Ectodermal cell (in vitro differentiated cells): ENCODE measurements at regions not wholly inside any gene's neighbourhood (a gene's known extent, or its start where the extent isn't known, plus 50 kb on each side); places are given as distances from the start of the nearest gene placed in this dataset.
"Not testable (repeated sequence)": the region's sequence is repeated elsewhere in the genome, so short reads cannot be mapped to it uniquely, and the experiment has no call there.

Source experiments
- H3K27ac ChIP-seq: 2 replicates; pipeline ENCODE4 v1.7.0; 2013; ENCODE audit warnings: mild to moderate bottlenecking, low read depth, low read length; ENCODE audit not compliant: insufficient read depth, poor library complexity, severe bottlenecking
- H3K27me3 ChIP-seq: 2 replicates; pipeline ENCODE4 v1.7.0; 2013; ENCODE audit warnings: mild to moderate bottlenecking, low read length; ENCODE audit not compliant: insufficient read depth, control insufficient read depth, poor library complexity, severe bottlenecking
- H3K36me3 ChIP-seq: one replicate; pipeline ENCODE4 v1.7.0; 2013; ENCODE audit warnings: low read length; ENCODE audit not compliant: control insufficient read depth, insufficient read depth
- H3K4me1 ChIP-seq: one replicate; pipeline ENCODE4 v1.7.0; 2013; ENCODE audit warnings: low read length; ENCODE audit not compliant: control insufficient read depth, insufficient read depth
- H3K4me3 ChIP-seq: 2 replicates; pipeline ENCODE4 v1.7.0; 2013; ENCODE audit warnings: low read depth, low read length, control low read depth; ENCODE audit not compliant: insufficient read depth
- H3K9me3 ChIP-seq: 2 replicates; pipeline ENCODE4 v1.7.0; 2013; ENCODE audit warnings: mild to moderate bottlenecking, low read length, moderate library complexity; ENCODE audit not compliant: control insufficient read depth
- WGBS, 2 experiments: methylation state at CpG; one replicate each; pipeline ENCODE4 v1.1.7; 2013; ENCODE audit warnings: missing lambda C conversion rate in 2 of 2; 5-methylcytosine and 5-hydroxymethylcytosine counted together

DNA sequence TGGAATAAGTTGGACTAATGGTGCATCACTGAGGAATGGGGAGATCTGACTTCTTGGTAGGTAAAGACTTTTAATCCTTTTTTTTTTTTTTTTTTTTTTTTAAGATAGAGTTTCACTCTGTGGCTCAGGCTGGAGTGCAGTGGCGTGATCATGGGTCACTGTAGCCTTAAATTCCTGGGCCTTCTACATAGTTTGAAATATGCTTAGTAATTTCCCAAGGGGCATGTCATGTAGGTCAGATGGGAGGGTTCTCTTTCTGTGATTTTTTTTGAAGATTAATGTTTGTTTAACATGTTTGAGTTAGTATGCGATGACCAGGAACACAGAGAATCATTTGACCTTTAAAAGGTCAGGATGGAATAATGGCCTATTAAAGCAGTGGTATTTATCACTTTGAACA lies 129.1 kb downstream of the S1PR1 start:
- WGBS, 2 experiments: 89 to 97% methylated on average over 2 of the region's 2 CpGs
- H3K9me3 ChIP-seq: no peaks in the 10 kb centered on the region
- peaks cover 2% of the 10 kb centered on the region for H3K4me1 ChIP-seq
- H3K27me3 ChIP-seq: no peaks in the 10 kb centered on the region
- no peak overlapping the region for H3K27ac ChIP-seq
- no peaks in the 10 kb centered on the region for H3K36me3 ChIP-seq
- H3K4me3 ChIP-seq: no peak overlapping the region

DNA sequence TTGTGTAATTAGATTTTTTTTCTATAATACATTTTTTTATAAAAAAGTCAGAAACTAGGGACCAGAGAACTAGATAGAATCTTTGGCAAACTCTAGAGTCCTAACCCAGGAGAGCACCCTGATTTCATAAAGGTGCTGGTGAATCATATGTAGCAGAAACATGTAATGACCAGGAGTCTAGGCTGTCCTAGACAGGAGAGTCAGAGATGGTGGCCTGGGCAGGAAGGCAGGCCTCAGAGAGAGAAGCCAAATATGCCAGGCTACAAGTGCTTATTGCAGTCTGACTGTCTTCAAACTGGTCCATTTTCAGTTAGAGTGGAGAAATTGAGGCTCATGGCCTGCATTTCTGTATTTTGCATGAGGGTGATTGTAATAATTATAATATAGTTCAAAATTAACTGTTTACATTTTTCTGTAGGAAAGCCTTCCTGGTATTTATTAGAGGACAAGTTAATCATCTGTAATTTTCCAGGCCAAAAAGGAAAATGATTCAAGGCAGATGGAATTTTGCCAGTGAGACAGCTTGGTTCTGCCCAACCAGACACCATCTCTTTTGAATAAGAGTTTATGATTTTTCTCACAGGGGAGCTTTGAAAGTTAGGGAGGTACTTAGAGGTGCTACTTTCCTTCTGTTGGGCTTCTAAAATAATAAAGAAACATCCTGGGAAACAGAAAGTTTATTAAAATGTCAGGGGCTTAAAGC lies 129.8 kb downstream of the S1PR1 start:
- no peaks in the 10 kb centered on the region for H3K27me3 ChIP-seq
- no peak overlapping the region for H3K27ac ChIP-seq
- H3K4me1 ChIP-seq: peaks cover 2% of the 10 kb centered on the region
- H3K4me3 ChIP-seq: no peak overlapping the region
- H3K36me3 ChIP-seq: no peaks in the 10 kb centered on the region
- no peaks in the 10 kb centered on the region for H3K9me3 ChIP-seq

DNA sequence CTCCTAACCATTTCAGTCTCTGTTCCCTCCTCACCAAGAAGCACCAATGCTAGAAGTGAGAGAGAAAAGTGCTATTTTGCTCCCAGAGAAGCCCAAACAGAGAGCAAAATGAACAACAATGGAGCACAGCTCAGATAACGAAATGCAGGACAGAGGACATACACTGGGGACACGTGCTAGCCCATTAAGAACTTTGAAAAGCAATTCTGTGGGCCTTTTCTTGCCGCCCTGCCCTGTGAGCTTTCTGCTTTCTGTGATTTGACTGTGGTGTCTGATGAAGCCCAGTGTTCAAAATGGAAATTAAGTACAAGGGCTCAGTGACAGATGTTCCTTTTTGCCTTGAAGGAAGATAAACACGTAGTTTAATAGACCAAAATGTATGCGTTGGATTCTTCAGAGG lies 130.8 kb downstream of the S1PR1 start:
- 76 to 82% methylated on average over 5 of the region's 5 CpGs for WGBS, 2 experiments
- H3K9me3 ChIP-seq: no peaks in the 10 kb centered on the region
- peaks cover 2% of the 10 kb centered on the region for H3K4me1 ChIP-seq
- H3K27me3 ChIP-seq: no peaks in the 10 kb centered on the region
- H3K36me3 ChIP-seq: no peaks in the 10 kb centered on the region
- no peak overlapping the region for H3K4me3 ChIP-seq
- H3K27ac ChIP-seq: no peak overlapping the region

DNA sequence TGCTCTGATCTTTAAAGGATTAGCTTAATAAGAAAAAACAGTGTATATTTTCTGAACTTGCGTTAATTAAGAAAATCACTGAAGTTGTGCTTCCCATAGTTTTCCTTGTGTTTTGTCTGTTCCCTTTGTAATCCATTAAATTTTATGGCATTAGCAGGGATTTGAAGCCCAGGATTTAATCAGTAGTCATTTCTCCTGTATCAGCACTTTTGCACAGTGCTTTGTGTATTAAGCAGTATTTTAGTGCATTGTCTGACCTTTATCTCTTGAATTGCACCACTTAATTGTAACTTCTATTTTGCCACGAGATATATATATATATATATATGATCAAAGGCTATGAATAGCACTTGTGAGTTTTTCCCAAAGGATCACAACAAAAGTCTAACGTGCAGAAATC lies 133.7 kb downstream of the S1PR1 start:
- Histone ChIP-seq H3K4me1 (no peaks in the 10 kb centered on the region), H3K4me3 (no peak overlapping the region), H3K27me3 (no peaks in the 10 kb centered on the region), H3K36me3 (no peaks in the 10 kb centered on the region), H3K9me3 (no peaks in the 10 kb centered on the region), H3K27ac (no peak overlapping the region)
- WGBS, 2 experiments: 96% methylated on average over 2 of the region's 3 CpGs

DNA sequence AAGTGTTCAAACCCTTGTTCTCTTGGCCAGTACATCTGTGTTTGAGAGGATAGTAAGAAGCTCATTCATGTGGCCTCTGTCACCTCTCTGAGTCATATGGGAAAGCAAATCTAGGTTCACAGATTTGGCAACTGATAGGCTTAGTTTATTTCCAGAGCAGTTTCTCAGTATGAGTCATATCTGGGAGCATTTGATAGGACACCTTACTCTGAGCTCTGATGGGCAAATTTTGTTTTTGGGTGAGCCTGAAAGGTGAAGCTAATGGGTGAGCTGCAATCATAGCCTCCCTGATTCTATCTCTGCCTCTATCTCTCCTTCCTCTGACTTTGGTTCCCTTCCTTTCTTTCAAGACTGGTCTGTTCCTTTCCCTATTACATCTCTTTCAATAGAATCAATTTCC lies 134.4 kb downstream of the S1PR1 start:
- no peaks in the 10 kb centered on the region for H3K4me1 ChIP-seq
- H3K27ac ChIP-seq: no peak overlapping the region
- no peaks in the 10 kb centered on the region for H3K36me3 ChIP-seq

DNA sequence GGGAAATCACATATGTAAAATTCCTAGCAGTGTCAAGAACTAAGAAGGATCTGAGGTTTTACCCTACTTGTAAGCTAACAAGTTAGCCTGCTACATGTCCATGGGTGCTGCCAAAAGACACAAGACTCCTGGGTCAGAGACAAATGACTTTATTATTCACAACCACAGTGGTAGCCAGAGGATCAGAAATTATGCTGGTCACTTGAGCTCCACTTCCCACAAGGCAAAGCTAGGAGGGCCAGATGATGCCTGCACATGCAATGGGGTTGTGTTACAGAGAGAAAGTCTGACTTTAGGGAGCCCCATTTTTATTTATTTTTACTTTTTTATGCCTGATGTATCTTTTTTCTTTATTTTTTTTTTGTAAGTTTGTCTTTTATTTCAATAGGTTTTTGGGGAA lies 136.8 kb downstream of the S1PR1 start:
- no peaks in the 10 kb centered on the region for H3K9me3 ChIP-seq
- H3K27me3 ChIP-seq: no peaks in the 10 kb centered on the region
- no peaks in the 10 kb centered on the region for H3K4me1 ChIP-seq
- H3K4me3 ChIP-seq: no peak overlapping the region
- no peaks in the 10 kb centered on the region for H3K36me3 ChIP-seq
- H3K27ac ChIP-seq: no peak overlapping the region

More for the DNA sequence above, 134.4 kb downstream of the S1PR1 start:
- no peaks in the 10 kb centered on the region for H3K9me3 ChIP-seq
- no peak overlapping the region for H3K4me3 ChIP-seq
- H3K27me3 ChIP-seq: no peaks in the 10 kb centered on the region

DNA sequence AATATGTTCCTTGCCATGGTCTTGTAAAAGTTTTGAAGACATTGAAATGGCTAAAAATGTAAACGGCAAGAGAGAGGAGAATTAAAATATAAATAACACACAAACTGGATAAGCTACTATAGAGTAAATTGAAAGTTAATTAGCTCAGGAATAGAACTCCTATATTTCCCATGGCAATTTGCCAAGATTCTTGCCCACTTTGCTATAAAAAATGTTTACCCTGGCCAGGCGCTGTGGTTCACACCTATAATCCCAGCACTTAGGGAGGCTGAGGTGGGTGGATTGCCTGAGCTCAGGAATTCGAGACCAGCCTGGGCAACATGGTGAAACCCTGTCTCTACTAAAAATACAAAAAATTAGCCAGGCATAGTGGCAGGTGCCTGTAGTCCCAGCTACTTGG lies 138.6 kb downstream of the S1PR1 start:
- H3K4me3 ChIP-seq, H3K9me3 ChIP-seq, H3K27ac ChIP-seq, H3K27me3 ChIP-seq, H3K36me3 ChIP-seq, H3K4me1 ChIP-seq: not testable (repeated sequence)
- WGBS, 2 experiments: 92 to 98% methylated on average over 2 of the region's 3 CpGs

DNA sequence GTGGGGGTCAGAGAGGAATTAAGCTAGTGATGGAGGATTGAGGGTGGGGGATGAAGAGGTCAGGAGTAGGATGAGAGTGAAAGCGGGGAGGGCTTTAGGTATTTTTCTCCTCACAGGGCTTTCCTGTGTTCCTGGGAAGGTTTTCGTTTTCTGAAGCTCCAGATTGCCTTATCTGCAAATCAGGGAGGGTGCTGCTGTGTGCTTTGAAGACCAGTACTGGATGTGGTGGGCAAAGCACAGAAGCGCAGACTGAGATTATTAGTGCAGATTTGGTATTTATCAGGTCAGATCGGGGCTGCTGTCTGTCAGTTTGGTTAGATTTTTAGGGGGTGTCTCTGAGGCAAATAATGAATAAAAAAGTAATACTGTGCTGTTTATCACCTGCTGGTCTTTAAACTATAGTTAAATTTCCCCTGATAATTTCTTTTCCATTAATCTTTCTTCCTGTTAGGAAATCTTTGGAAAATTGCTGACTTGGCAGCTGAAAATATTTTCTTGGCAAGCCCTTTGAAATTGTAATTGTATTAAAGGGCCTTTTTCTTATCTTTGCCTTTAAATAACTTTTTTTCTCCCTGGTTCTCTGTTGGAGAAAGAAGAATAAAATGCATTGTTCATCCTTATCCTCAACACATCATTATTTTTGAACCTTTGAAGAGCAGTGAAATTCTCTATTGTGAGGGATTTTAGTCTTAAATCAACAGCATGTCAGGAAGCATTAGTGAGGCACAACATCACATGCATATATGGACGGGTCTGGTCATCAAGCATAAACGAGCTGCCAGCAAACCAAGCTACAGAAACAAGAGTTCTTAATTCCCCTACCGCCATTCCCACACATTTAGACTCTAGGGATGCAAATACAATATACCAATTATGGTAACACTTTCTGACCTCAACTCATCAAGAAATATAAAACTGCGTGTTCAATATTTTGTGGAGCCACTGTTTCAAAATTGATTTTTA lies 139.6 kb downstream of the S1PR1 start:
- no peak overlapping the region for H3K4me3 ChIP-seq
- H3K27ac ChIP-seq: no peak overlapping the region
- H3K9me3 ChIP-seq: no peaks in the 10 kb centered on the region
- 90 to 93% methylated on average over 8 of the region's 8 CpGs for WGBS, 2 experiments
- H3K36me3 ChIP-seq: no peaks in the 10 kb centered on the region
- no peaks in the 10 kb centered on the region for H3K4me1 ChIP-seq
- H3K27me3 ChIP-seq: no peaks in the 10 kb centered on the region

DNA sequence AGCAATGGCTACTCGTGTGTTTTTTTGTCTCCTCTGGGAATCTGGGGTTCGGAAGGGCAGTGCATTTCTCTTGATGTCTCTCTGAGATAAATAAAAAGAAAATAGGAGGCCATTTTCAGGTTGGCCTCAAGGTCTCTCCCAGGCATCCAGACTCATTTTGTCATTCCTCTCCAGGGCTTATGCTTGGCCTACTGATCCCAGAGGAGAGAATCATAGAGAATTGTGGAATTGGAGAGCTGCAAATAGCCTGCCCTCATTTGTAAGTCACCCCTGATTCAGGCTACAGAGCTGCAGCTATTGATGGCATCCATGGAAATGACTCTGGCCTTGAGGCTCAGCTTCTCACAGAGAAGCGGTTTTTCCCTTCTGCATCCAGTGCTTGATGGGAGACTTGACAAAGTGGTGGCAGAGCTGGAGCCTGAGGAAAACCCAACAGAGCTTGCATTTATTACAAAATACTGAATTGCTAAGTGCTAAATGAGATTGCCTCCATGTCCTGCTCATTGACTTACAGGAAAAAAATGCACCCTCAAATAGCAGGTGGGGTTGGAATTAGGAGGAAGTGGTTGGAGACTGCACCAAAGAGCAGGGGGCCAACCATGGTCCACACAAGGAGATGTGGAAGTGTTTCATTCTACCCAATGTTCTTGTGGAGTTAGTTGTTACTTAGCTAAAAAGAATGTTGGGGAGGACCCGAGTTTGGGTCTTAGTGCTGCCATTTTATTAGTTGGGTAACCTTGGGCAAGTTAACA lies 140.4 kb downstream of the S1PR1 start:
- Histone ChIP-seq H3K36me3 (no peaks in the 10 kb centered on the region), H3K27ac (no peak overlapping the region), H3K27me3 (no peaks in the 10 kb centered on the region), H3K9me3 (no peaks in the 10 kb centered on the region), H3K4me1 (no peaks in the 10 kb centered on the region), H3K4me3 (no peak overlapping the region)
- WGBS, 2 experiments: 92 to 97% methylated on average over 4 of the region's 4 CpGs

DNA sequence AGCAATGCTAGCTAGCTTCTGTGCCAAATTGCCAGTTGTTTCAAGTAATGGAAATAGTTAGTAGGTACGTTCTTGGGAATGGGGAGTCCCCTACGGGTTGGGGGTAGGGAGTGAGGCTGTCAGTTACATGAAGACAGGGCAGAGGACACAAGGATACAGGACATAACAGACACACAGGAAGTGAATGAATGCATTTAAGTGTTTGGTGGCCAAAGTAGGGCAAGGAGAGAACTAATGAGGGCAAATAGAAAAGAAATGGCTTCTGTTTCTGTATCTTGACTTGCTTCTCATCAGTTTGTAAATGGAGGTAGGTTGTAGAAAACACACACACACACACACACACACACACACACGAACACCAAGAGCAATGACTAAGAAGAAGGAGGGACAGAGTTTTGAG lies 142.2 kb downstream of the S1PR1 start:
- H3K27ac ChIP-seq: no peak overlapping the region
- no peaks in the 10 kb centered on the region for H3K4me1 ChIP-seq
- H3K9me3 ChIP-seq: no peaks in the 10 kb centered on the region
- H3K36me3 ChIP-seq: no peaks in the 10 kb centered on the region
- 93% methylated on average over 2 of the region's 3 CpGs for WGBS, 2 experiments
- H3K4me3 ChIP-seq: no peak overlapping the region
- no peaks in the 10 kb centered on the region for H3K27me3 ChIP-seq
